ENCODE measurements at regions not wholly inside any gene's neighbourhood (a gene's known extent, or its start where the extent isn't known, plus 50 kb on each side); places are given as distances from the start of the nearest gene placed in this dataset.
A peak's percentile ranks its signal among the peaks of the same experiment; 100 is the strongest.

- DNase-seq, result no peak
Measured at GRCh38 chr2:62447411-62447810, 58.6 kb downstream of the TMEM17 start.

- DNase-seq, result no peak
Measured at GRCh38 chr2:62446491-62446890, 59.5 kb downstream of the TMEM17 start.

GRCh38 chr2:62443886-62444285 is 62.1 kb downstream of the TMEM17 start:
- no peak for DNase-seq

GRCh38 chr2:62443471-62443870 is 62.5 kb downstream of the TMEM17 start:
- DNase-seq, result no peak

- no peak for DNase-seq
Measured at GRCh38 chr2:62441824-62442223, 64.2 kb downstream of the TMEM17 start.

GRCh38 chr2:62441421-62441820 is 64.6 kb downstream of the TMEM17 start:
- no peak for DNase-seq

GRCh38 chr2:62440281-62440946 is 65.6 kb downstream of the TMEM17 start:
- no peak for DNase-seq

GRCh38 chr2:62439425-62439824 is 66.6 kb downstream of the TMEM17 start:
- DNase-seq, result no peak

- no peak for DNase-seq
Measured at GRCh38 chr2:62437785-62438184, 68.2 kb downstream of the TMEM17 start.

GRCh38 chr2:62435720-62436119 is 70.3 kb downstream of the TMEM17 start:
- DNase-seq, result no peak

- no peak for DNase-seq
Measured at GRCh38 chr2:62432407-62432806, 73.6 kb downstream of the TMEM17 start.

GRCh38 chr2:62431512-62431911 is 74.5 kb downstream of the TMEM17 start:
- DNase-seq, result no peak

GRCh38 chr2:62430146-62430545 is 75.8 kb downstream of the TMEM17 start:
- DNase-seq, result no peak

GRCh38 chr2:62427146-62427545 is 78.8 kb downstream of the TMEM17 start:
- DNase-seq, result no peak

GRCh38 chr2:62426154-62426912 is 79.7 kb downstream of the TMEM17 start:
- no peak for DNase-seq

GRCh38 chr2:62425684-62426083 is 80.3 kb downstream of the TMEM17 start:
- DNase-seq, result no peak

- DNase-seq, result no peak
Measured at GRCh38 chr2:62424899-62425298, 81.1 kb downstream of the TMEM17 start.

GRCh38 chr2:62423883-62424458 is 82.0 kb downstream of the TMEM17 start:
- no peak for DNase-seq

- no peak for DNase-seq
Measured at GRCh38 chr2:62423235-62423634, 82.8 kb downstream of the TMEM17 start.

- DNase-seq, result no peak
Measured at GRCh38 chr2:62415518-62415917, 90.5 kb downstream of the TMEM17 start.

GRCh38 chr2:62415019-62415431 is 91.0 kb downstream of the TMEM17 start:
- peak; percentile 8 to 22 for DNase-seq

GRCh38 chr2:62413116-62413663 is 92.8 kb downstream of the TMEM17 start:
- no peak for DNase-seq

GRCh38 chr2:62412347-62412742 is 93.7 kb downstream of the TMEM17 start:
- no peak for DNase-seq

- no peak for DNase-seq
Measured at GRCh38 chr2:62410926-62411456, 95.0 kb downstream of the TMEM17 start.
